Stomach (tissue), 8 donors: ENCODE measurements at regions not wholly inside any gene's neighbourhood (a gene's known extent, or its start where the extent isn't known, plus 50 kb on each side); places are given as distances from the start of the nearest gene placed in this dataset.

ENCODE experiments used
- DNase-seq, 2 donors: peaks; one replicate each; pipeline versions ENCODE4 v3.0.0 to v3.0.0-alpha.2; 2013 to 2019
- H3K27ac ChIP-seq, 5 donors: fragments of 200-600 bp in 4 of 5; sonication (generic) in 4 of 5; one replicate each; pipeline ENCODE4 v1.5.1; 2013 to 2019; ENCODE audit warnings: mild to moderate bottlenecking in 1 of 5, moderate library complexity in 1 of 5
- H3K27me3 ChIP-seq, 3 donors: fragments of 200-600 bp; sonication (generic); one replicate each; pipeline ENCODE4 v1.5.1; 2017 to 2019; ENCODE audit warnings: mixed run types in 1 of 3
- H3K36me3 ChIP-seq, 4 donors: fragments of 200-600 bp; sonication (generic); 1 replicate in 3 of 4; 2 replicates in 1 of 4; pipeline ENCODE4 v1.5.1; 2016 to 2019
- H3K4me1 ChIP-seq, 4 donors: fragments of 200-600 bp; sonication (generic); one replicate each; pipeline ENCODE4 v1.5.1; 2016 to 2019
- H3K4me3 ChIP-seq, 4 donors: fragments of 200-600 bp; sonication (generic) in 3 of 4; one replicate each; pipeline ENCODE4 v1.5.1; 2016 to 2019; ENCODE audit warnings: mild to moderate bottlenecking in 1 of 4
- H3K9me3 ChIP-seq, 4 donors: fragments of 200-600 bp; sonication (generic); one replicate each; pipeline ENCODE4 v1.5.1; 2016 to 2019
- CTCF ChIP-seq, 7 experiments: fragments of 450-650 bp in 4 of 7; fragments of 200-600 bp in 3 of 7; sonication (generic) in 3 of 7; IDR thresholded peaks; one replicate each; pipeline ENCODE4 v1.5.1; 2016 to 2019; ENCODE audit warnings: antibody characterized with exemption in 7 of 7, control low read depth in 2 of 7, mild to moderate bottlenecking in 1 of 7
- EP300 ChIP-seq: sonication (generic); formaldehyde crosslinking; IDR thresholded peaks from one replicate; pipeline ENCODE4 v1.6.1; 2017; ENCODE audit warnings: antibody characterized with exemption
- POLR2A ChIP-seq, 4 donors: fragments of 450-650 bp; IDR thresholded peaks; one replicate each; pipeline ENCODE4 v1.6.1; 2016; ENCODE audit warnings: antibody characterized with exemption in 4 of 4, control low read depth in 2 of 4, mild to moderate bottlenecking in 1 of 4, moderate library complexity in 1 of 4
- POLR2AphosphoS5 ChIP-seq, 3 donors: sonication (generic); formaldehyde crosslinking; IDR thresholded peaks; one replicate each; pipeline ENCODE4 v1.6.1; 2016; ENCODE audit warnings: antibody characterized with exemption in 3 of 3
- WGBS, 5 donors: extraction: QIAGEN DNeasy Blood & Tissue Kit in 3 of 5; methylation state at CpG; one replicate each; pipeline versions ENCODE4 v1.1.5 to v1.1.7; 2013 to 2018; 5-methylcytosine and 5-hydroxymethylcytosine counted together
- intact Hi-C: fragments of 100-400 bp; cut with DNase I; formaldehyde crosslinking; loops from one replicate; pipeline ENCODE4 v1.15.1; 2023; ENCODE audit warnings: low total_unique reads
- donor health status: healthy with polysubstance abuse.
- donor health status: Bipolar disorder and iron deficiency.
- donor health status: healthy.

- H3K27ac ChIP-seq = no peak overlapping the region
- H3K4me3 ChIP-seq = no peak overlapping the region
- WGBS, 5 donors = 64 to 74% (median 68%) methylated on average over 8 to 9 of the region's 9 CpGs
- DNase-seq = peak in 1 of 2 donors; percentile 52
- intact Hi-C loops = no loop called here
- peaks cover 0 to 4% (median 0%) of the 10 kb centered on the region in 4 donors for H3K4me1 ChIP-seq
- TF ChIP-seq CTCF (IDR thresholded peaks at IDR 0.05) (no peak), EP300 (no peak), POLR2A (IDR thresholded peaks at IDR 0.05) (no peak), POLR2AphosphoS5 (IDR thresholded peaks at IDR 0.05) (no peak)
- peaks cover 0 to 4% (median 1%) of the 10 kb centered on the region in 4 donors for H3K9me3 ChIP-seq
- peaks cover 0 to 11% (median 0%) of the 10 kb centered on the region in 3 donors for H3K27me3 ChIP-seq
- no peaks in the 10 kb centered on the region for H3K36me3 ChIP-seq
Observed at GRCh38 chr5:171580502-171581265, 161.2 kb downstream of the FGF18 start.

GRCh38 chr5:171581781-171582180 lies 162.3 kb downstream of the FGF18 start:
- H3K36me3 ChIP-seq = no peaks in the 10 kb centered on the region
- 85 to 90% (median 87%) methylated on average over 7 of the region's 7 CpGs for WGBS, 5 donors
- DNase-seq = no peak
- H3K4me1 ChIP-seq = peaks cover 0 to 4% (median 0%) of the 10 kb centered on the region in 4 donors
- no peak overlapping the region for H3K4me3 ChIP-seq
- TF ChIP-seq POLR2AphosphoS5 (IDR thresholded peaks at IDR 0.05) (no peak), CTCF (IDR thresholded peaks at IDR 0.05) (no peak), POLR2A (IDR thresholded peaks at IDR 0.05) (no peak), EP300 (no peak)
- no peak overlapping the region for H3K27ac ChIP-seq
- H3K9me3 ChIP-seq = no peaks in the 10 kb centered on the region
- peaks cover 0 to 10% (median 0%) of the 10 kb centered on the region in 3 donors for H3K27me3 ChIP-seq
- intact Hi-C loops = no loop called here

GRCh38 chr5:171582849-171583248 lies 163.4 kb downstream of the FGF18 start:
- no peak for TF ChIP-seq EP300
- no peak for TF ChIP-seq POLR2A (IDR thresholded peaks at IDR 0.05)
- TF ChIP-seq CTCF (IDR thresholded peaks at IDR 0.05) = no peak
- no peak for TF ChIP-seq POLR2AphosphoS5 (IDR thresholded peaks at IDR 0.05)
- no peak overlapping the region for H3K27ac ChIP-seq
- H3K4me1 ChIP-seq = peaks cover 0 to 4% (median 0%) of the 10 kb centered on the region in 4 donors
- intact Hi-C loops = no loop called here
- no peaks in the 10 kb centered on the region for H3K9me3 ChIP-seq
- no peak overlapping the region for H3K4me3 ChIP-seq
- WGBS, 5 donors = 55 to 73% (median 64%) methylated on average over 5 of the region's 5 CpGs
- peaks cover 0 to 2% (median 0%) of the 10 kb centered on the region in 3 donors for H3K27me3 ChIP-seq
- H3K36me3 ChIP-seq = no peaks in the 10 kb centered on the region
- no peak for DNase-seq

- Histone ChIP-seq H3K9me3 (no peaks in the 10 kb centered on the region), H3K4me1 (no peaks in the 10 kb centered on the region), H3K27ac (no peak overlapping the region), H3K36me3 (no peaks in the 10 kb centered on the region), H3K27me3 (no peaks in the 10 kb centered on the region), H3K4me3 (no peak overlapping the region)
- intact Hi-C loops = no loop called here
- DNase-seq = no peak
- TF ChIP-seq POLR2AphosphoS5 (IDR thresholded peaks at IDR 0.05) = no peak
- 80 to 87% (median 82%) methylated on average over 8 to 9 of the region's 9 CpGs for WGBS, 5 donors
Observed at GRCh38 chr5:171585981-171586380, 166.5 kb downstream of the FGF18 start.

GRCh38 chr5:171586436-171586835 lies 167.0 kb downstream of the FGF18 start:
- Histone ChIP-seq H3K27me3 (no peaks in the 10 kb centered on the region), H3K4me3 (no peak overlapping the region), H3K9me3 (no peaks in the 10 kb centered on the region), H3K36me3 (no peaks in the 10 kb centered on the region), H3K4me1 (no peaks in the 10 kb centered on the region), H3K27ac (no peak overlapping the region)
- intact Hi-C loops = no loop called here
- TF ChIP-seq POLR2A (IDR thresholded peaks at IDR 0.05) (no peak), CTCF (IDR thresholded peaks at IDR 0.05) (no peak), EP300 (no peak), POLR2AphosphoS5 (IDR thresholded peaks at IDR 0.05) (no peak)
- no peak for DNase-seq
- 55 to 74% (median 67%) methylated on average over 4 of the region's 4 CpGs for WGBS, 5 donors
